GM19043 (cell line): ENCODE measurements at regions not wholly inside any gene's neighbourhood (a gene's known extent, or its start where the extent isn't known, plus 50 kb on each side); places are given as distances from the start of the nearest gene placed in this dataset.
"Not testable (repeated sequence)": the region's sequence is repeated elsewhere in the genome, so short reads cannot be mapped to it uniquely, and the experiment has no call there.

Source experiments
- ATAC-seq: cut with Tn5 transposase; IDR thresholded peaks from one replicate; pipeline ENCODE4 v1.9.1; 2021; ENCODE audit warnings: low read depth; ENCODE audit not compliant: unreplicated experiment

DNA sequence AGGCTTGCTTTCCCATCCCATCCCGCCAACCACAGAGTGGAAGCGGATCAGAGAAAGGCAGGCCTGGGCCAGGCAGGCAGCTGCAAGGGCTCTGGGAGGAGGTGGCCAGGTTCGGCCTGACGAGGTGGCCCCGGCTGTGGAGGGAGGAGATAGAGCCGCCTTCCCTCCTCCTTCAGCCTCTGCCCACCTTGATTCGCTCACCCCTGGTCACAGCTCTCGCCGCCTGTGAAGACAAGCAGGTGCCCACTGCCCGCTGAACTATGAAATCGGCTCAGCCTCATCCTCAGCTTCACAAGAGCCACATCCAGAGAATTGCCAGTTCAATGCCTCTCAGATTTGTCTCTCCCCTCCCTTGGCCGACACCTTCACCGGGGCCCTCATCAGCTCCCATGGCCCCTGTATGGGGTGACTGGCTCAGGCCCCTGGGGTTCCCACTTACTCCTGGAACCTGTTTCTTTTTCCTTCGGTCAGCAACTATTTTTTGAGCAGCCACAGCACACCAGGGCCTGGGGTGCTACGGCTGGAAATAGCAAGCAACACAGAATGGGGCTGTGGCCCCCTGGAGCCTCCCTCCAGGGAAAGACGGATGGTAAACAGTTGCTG is 80.0 kb upstream of the CHST15 start:
- no peak for ATAC-seq

DNA sequence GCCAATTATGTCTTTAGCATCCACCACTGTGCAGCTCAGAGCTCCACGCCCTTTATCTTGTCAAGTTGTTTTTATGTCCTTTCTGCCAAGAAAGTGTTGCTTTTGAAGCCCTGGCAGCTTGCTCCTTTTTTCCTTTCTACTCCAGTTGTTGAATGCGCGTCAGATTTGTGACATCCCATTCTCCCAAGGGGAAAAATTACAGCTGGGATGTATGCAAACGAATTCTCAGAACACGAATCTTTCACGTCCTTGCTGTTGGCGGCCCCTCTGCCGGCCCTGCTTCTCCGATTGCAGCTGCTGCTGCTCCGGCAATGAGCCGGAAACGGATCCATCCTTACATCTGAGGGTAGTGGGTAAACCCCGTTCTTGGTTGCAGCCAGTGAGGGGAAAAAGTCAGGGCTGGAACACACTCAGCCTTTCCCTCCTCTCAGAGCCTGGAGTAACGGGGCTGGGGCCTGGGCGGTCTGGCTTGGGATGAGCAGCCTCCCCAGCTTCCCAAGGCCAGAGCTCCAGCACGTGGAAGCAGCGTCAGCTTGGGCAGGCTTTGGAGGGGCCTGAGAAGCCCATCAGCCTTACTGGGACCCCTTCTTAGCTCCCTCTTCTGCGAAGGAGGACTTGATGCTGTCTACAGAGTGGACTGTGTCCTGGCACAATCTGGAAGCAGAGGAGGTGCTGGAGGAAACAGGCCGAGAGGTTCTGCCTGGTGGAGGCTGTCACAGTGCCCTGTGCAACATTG is 79.0 kb upstream of the CHST15 start:
- no peak for ATAC-seq

DNA sequence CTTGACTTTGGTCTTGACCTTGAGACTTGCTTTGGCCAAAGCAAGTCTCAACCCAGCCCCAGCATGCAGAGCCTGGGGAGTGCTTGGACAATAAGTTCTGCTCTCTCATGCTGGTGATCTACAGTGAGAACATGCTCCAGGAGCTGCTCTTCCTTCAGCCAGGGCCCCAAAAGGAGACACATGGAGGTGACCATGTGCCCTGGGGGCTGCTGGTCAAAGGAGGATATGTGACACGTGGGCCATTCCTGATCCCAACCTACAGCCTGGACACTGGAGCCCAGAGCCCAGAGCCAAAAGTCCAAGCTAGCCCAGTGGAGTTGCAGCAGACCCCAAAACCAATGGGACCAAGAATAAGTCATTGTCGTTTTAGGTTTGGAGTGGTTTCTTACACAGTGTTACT is 78.2 kb upstream of the CHST15 start:
- ATAC-seq: no peak

DNA sequence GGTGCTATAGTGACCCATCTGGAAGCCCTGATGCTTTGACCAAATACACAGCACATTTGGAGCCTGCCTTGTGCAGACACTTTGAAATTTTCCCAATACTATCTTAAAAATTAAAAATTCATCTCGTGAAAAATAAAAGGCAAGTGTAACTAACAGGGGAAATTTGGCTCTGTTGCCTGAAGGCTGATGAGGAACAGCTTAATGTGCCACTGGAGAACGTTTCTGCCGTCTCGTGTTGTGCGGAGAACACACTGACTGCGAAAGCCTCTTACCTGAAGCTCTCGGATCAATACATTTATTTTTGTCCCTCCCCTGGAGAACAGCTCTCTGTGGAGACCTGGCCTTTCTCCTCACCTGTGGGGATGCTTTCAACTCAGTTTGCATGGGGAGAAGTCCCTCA is 77.2 kb upstream of the CHST15 start:
- ATAC-seq: no peak

DNA sequence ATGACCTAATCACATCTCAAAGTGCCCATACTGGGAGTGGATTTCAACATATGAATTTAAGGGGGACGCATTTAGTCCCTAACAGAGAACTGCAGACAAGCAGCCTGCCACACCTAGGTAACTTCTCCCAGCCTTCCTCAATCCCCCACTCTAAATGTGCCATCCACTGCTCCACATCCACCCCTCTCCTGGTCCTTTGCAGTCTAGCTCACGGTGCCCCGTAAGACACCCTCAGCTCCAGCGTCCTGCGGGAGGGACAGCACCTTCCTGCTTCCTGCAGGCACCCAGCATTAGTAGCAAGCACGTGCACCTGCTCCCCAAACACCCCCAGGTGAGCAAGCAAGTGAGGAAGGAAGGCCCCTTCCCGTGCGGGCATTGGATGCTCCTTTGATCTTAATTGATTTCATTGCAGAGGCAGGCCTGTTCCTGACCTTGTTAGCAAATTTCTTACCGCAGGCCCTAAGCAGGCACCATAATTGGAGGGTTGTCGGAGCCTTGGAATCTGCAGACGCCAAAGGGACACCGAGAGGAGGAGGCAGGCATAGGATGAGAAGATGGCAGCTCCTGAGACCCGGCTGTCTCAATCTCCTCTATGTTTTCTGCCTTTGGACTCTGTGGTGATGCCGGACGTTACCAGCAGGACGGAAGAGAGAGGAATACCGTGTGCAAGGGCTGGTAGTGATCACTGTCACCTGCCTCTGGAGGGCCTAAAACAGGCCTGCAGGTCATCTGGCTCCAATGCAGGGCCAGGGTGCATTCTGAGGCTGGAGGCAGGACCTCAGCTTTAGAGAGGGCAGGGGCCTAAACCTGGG is 75.8 kb upstream of the CHST15 start:
- ATAC-seq: no peak

DNA sequence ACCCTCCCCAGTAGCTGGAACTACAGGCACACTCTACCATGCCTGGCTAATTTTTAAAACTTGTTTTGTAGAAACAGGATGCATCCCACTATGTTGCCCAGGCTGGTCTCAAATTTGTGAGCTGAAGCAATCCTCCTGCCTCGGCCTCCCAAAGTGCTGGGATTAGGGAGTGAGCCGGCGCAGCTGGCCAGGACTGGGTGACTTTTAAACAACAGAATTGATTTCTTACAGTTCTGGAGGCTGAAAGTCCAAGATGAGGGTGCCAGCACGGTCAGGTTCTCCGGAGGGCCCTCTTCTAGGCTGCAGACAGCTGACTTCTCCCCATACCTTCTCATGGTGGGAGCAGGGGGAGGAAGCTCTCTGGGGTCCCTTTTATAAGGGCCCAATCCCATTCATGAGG is 75.2 kb upstream of the CHST15 start:
- no peak for ATAC-seq

DNA sequence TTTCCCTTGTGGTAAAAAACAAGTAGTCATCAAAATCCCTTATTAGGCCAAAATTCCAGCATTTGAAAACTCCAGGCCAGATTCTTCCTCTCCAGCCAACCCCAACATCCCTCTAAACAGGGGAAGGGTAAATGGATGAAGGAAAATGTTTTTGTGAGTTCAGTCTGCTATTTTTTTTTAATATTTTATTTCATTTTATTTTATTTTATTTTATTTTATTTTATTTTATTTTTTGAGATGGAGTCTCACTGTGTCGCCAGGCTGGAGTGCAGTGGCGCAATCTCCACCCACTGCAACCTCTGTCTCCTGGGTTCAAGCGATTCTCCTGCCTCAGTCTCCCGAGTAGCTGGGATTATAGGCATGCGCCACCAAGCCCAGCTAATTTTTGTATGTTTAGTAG is 74.5 kb upstream of the CHST15 start:
- not testable (repeated sequence) for ATAC-seq

DNA sequence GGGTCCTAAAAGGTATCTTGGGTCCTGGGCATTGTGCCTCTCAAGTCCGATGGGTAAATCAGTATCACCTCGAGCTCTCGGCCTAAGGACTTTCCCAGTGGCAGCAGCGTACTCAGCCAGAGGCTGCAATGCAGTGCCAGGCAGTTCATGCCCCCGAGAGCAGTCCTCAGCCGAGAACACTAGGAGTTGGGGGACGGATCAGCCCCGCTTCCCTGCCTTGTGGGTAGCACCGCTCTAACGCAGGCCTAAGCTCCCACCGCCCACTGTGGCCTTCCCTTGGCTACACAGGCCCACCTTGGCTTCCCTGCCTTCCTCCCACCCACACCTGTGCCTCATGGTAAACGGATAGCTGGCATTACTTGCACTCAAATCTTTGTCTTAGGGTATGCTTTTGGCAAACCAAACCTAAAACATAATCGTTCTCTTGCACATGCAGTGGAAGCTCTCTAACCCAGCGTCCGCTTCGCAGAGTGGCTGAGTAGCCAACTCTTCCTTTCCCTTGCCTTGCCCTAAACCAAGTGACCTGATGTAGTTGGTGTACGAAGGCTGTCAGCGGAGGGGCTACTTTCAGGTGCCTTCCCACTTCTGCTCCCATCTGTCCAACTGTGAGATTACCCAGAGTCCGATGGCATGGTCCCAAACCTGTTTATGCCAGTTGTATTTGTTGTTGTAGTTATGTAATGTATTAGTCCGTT is 73.2 kb upstream of the CHST15 start:
- no peak for ATAC-seq

DNA sequence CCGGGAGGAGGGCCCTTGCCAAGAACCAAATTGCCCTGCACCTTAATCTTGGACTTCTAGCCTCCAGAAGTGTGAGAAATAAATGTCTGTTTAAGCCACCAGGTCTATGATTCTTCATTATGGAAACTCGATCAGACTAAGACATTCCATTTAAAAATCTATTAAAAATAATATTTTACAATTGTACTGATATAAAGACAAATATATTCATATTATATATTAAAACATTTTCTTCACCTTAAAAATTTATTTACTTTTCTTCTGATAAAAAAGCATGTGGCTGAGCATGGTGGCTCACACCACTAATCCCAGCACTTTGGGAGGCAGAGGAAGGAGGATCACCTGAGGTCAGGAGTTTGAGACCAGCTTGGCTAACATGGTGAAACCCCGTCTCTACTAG is 72.4 kb upstream of the CHST15 start:
- ATAC-seq: no peak

DNA sequence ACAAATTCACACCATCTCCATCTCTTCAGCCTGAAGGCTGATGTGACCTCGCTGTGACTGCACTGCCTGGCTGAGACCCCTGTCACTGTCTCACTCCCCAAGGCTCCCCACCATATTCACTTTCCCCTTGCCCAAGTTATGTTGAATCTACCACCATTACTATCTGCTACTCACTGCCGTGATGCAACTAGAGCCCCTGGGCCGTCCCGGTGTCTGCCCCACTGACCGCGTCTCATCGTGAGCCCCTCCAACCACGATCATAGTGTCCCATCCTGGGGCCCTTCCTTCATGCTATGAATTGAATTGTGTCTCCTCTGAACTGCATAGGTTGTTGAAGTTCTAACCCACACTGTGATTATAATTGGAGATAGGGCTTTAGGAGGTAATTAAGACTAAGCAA is 71.9 kb upstream of the CHST15 start:
- ATAC-seq: no peak

DNA sequence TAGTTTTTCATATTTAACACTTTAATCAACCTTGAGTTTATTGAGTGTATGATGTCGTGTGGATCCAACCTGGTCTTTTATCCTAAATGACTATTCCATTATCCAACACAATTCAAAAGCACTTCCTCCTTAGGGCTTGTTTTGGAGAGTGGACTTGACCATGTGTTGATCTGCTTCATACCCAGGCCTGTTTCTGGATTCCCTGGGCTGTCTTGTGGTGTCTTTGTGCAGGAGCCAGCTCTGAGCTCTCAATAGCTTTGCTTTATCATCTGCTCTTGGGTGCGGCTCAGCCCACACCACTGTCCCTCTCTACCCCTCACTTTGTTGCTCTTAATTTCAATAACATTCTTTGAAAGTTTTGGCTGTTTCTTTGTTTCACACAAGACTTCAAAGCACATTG is 70.9 kb upstream of the CHST15 start:
- ATAC-seq: no peak

DNA sequence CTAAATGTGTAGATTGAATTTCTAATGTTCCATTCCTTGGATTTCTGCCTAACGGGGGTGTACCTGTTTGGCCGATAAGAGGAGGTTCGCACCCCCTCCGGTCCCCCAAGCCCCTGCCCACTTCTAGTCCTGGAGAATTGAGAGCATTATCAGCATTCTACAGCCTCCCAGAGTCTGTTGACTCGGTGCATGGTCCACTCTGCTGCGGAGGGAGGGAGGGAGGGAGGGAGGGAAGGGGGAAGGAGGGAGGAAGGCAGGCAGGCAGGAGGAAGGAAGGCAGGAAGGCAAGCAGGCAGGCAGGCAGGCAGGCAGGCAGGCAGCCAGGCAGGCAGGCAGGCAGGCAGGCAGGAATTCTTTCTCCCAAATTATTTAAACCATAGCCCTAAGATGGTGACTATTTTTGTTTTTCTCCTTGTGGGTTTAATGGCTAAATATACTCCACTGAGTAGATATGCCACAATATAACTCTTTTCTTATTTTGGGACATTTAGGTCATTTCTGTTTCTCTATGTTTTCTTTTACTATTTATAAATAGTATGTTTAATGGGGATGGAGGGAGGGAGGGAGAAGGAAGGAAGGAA is 69.5 kb upstream of the CHST15 start:
- ATAC-seq: no peak

DNA sequence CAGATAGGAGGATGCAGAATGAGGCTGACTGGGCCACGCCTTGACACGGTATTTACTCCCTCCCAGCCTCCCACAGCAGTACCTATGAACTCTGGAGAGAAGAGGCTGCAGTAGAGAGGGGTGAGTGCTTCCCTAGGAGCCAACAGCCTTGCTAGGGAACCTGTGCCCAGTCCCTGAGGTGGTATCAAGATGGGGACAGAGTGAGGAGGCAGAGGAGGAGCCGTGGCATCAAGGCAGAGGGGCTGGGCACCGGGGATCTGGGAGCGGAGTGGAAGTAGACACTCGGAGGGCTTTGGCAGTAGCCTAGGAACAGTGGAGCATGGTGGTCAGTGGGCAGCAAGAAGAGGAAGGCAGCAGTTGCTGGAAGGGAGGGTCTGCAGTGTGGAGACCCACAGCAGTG is 68.7 kb upstream of the CHST15 start:
- ATAC-seq: no peak

DNA sequence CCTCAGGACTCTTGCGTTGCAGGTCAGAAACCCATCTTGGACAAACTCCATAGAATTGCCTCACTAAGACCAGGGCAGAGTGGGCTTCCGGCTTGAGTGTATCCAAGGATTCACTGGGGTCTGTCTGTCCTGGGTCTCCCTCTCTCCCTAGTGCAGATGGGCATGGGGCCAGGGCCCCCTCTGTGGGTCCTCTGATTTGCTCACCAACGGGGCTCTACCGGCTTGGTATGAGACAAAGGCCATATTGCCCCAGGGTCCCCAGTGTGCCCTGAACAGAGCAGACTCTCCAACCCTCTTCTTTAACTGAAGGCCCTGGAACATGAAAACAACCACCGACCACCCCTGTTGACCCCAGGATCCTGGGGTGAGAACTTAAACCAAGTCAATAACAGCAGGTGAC is 68.2 kb upstream of the CHST15 start:
- ATAC-seq: no peak

DNA sequence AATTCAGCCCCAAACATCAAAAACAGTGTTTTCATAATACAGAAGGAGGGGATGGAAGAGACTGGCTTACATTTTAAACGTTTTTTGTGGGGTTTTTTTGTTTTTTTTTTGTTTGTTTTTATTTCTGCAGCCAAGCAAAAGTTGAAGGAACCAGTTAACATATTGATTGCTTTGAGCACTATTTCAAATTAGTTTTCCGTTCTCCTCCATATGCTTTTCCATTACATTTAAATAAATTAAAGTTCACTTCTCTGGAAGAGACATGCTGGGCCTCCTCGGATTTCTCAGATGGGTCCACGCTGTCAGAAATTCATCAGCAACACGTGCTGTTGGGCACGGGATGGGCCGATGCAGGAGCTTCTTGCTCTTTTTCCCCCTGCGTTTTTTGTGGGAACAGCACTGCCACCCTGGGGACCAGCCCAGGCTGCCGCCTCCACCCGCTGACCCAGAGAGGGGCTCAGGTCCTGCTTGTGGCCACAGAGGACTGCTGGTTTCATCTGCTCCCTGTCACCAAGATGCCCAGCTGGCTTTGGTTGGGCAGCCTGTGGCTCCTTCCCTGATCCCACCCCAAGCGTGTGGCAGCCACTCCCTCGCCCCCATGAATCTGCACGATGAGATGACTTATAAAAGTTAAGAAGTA is 67.7 kb upstream of the CHST15 start:
- ATAC-seq: no peak

DNA sequence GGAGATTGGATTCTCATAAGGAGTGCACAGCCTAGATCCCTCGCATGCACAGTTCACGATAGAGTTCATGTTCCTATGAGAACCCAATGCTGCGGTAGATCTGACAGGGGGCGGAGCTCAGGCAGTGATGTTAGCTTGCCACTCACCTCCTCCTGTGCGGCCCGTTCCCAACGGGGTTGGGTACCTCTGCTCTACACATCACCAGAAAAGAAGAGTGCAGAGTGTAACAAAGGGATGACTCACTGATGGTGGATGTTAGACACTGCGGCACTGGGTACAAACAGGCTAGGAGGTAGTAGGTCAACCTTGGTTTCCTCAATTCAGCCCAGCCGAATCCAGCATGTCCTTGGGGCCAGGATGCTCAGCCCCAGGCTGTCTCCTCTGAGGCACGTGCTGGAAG is 66.8 kb upstream of the CHST15 start:
- ATAC-seq: no peak

DNA sequence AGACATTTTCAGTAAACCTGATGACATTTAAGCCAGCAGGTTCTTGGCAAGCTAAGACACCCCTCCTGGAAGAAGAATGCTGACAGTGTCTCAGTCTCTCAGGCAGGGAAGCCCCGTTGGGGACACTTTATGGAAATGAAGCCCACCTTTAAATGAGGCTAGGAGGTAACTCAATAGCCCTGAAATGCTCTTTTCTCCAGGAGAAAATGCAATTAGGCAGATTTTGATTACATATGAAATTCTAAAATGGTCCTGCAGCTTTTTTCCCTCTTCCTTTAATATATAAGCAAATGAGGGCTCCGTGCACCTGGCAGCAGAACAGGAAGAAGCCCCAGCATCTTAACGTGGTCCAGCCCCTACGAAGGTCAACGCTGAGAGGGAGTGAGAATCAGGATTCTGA is 65.8 kb upstream of the CHST15 start:
- ATAC-seq: no peak

DNA sequence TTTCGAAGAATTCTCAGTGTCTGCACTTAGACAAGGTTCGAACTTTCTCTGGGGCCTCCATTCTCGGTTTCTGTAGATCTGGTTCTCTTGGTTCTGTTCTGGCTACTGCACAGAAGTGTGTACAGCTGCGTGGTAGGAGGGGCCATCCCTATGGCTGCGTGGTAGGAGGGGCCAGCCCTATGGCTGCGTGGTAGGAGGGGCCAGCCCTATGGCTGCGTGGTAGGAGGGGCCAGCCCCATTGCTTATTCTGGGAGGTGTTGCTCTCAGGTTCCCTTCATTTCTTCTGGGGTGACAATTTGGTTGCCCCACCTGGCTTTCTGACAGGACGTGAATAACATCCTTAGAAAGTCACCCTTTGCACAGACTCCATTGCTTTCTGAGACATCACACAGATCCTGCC is 65.2 kb upstream of the CHST15 start:
- no peak for ATAC-seq

DNA sequence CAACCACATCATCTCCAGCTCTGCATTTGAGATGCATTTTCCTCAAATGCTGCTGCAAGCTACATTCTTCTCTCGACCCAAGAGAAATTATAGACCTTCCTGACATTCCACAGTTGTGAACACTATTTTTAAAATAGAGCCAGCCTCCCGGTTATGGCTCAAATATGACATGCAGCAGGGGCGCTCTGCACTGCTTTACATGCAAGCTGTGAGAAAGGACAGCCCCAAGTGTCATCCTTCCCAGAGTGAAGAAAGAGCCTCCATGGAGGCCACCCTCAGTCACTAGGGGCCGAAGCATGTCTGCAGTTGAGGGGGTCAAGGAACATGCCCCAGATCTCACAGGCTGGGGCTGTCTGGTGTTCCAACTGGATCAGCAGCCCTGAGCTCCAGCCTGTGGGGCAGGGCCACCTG is 63.9 kb upstream of the CHST15 start:
- no peak for ATAC-seq

DNA sequence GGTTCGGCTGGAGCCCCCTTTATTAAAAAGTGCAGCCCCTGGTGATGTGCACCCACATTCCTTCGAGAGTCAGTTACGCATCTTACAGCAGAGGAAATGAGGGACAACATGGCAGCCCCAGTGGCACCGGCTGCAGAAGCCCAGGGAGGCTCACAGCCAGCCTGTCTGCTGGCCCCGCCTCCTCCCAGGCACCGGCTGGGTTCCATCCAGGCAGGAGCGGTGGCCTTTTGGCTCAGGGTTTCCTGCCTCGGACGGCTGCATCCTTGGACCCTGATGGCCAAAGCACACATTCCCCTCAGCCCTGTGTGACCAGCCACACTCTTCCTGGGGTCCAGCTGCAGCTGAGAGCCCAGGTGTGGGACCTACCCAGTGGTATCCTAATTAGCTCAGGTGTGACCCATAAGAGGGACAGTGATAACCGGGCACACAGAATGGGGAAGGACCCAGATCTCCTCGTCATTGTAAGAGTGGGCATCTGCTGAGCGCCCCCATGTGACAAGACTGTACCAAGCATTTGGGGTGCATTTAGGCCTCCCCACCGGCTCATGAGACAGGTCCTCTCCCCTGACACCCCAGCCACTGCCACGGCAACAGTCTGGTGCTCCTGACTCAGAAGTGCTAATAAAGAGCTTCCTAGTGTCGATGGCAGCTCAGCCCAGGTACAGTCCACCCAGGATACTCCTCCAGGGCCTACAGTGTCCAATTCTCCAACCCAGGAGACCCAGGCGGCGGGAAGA is 63.3 kb upstream of the CHST15 start:
- no peak for ATAC-seq
